Choroid plexus epithelial cell (primary cell): ENCODE measurements at regions not wholly inside any gene's neighbourhood (a gene's known extent, or its start where the extent isn't known, plus 50 kb on each side); places are given as distances from the start of the nearest gene placed in this dataset.

Experiments used
- DNase-seq: peaks from one replicate; pipeline ENCODE4 v3.0.0-alpha.2; 2010; ENCODE audit warnings: low read depth
- H3K4me3 ChIP-seq: 2 replicates; pipeline ENCODE4 v1.5.1; 2011; ENCODE audit warnings: low read depth, mild to moderate bottlenecking, control low read depth, low read length, moderate library complexity
- CTCF ChIP-seq: conservative IDR thresholded peaks from 2 replicates; pipeline ENCODE4 v1.5.1; 2011; ENCODE audit warnings: low read depth, mild to moderate bottlenecking, control low read depth, inconsistent platforms, low read length, moderate library complexity

DNA sequence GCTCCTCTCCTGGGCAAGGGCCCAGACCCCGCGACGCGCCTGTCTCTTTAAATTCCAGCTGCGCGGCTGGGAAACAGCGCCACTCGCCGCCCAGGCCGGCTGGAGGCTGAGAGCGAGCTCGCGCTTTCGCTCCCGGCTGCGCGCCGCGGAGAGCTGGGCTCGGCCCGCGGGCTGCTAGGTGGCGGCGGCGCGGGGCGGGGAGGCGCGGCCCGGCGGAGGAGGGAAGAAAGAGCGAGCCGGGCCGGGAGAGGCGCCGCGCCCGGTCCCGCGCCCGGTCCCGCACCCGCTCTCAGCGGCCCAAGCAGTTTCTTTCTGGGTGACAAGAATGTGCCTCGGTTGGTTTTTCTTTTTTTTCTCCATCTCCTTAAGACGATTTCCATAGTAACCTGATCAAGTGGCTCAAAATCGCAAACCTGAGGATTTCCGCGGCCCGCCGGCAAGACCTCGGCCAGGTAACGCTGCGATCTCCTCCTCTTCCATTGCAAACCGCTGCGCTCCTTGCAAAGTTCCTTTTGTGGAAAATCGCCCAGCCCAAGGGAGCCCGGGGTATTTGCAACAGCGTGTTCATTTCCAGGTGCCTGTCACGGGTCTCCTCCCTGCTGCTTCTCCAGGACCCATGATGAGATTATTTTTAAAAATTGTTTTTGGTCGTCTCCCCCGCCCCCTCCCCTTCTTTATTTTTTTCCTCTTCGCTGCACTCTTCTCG is 259.5 kb upstream of the E2F7 start:
- peak; percentile 71 for DNase-seq
- peak; percentile 62 for TF ChIP-seq CTCF
- H3K4me3 ChIP-seq: peak overlapping the region; percentile 62

DNA sequence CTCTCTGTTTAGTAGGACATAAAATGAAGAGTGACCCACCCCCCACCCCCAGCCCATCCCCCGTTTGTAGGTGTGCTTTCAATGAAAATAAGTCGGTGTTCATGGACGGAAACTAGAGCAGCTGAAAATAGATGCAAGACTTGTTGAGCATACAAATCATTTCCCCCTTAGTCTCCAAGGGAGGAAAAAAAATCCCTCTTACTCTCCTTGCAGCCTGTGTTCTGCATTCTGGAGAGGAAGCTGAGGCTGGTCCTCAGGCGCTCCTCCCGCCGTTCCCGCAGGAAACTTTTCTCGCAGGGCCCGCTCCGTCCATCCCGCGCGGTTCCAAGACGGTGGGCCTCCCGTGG is 259.0 kb upstream of the E2F7 start:
- peak overlapping the region; percentile 62 for H3K4me3 ChIP-seq
- no peak for DNase-seq
- no peak for TF ChIP-seq CTCF

DNA sequence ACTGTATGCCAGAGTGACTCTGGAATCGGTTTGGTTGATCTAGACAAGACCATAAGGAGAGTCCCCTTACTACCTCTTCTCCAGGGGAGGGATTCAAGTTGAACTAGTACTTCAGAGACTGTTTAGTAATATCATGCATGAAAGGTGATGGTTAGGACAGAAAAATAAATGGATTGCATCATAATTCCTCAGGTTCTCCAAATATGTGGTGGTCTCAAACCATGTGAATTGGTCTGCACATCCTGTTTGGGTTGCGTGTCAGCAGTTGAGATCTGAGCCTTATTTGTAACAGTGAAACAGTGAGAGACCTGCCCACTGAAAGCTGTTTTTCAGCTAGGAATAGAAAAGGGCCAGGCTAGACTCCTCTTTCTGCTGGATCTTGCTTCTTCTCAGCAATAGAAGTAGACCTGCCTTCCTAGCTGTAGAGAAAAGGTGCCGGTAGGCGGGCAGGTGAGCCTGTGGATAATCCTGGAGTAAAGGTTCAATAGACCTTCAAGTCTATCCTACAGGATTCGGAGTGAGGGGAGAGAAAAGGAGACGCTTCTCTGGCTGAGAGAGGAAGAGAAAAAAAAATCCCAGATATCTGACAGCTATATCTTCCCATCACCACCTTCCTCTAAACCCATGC is 258.5 kb upstream of the E2F7 start:
- no peak for DNase-seq
- no peak for TF ChIP-seq CTCF
- no peak overlapping the region for H3K4me3 ChIP-seq

- TF ChIP-seq CTCF: no peak
- DNase-seq: no peak
- no peak overlapping the region for H3K4me3 ChIP-seq
These were observed 253.8 kb upstream of the E2F7 start for GRCh38 chr12:77319166-77319565.

DNA sequence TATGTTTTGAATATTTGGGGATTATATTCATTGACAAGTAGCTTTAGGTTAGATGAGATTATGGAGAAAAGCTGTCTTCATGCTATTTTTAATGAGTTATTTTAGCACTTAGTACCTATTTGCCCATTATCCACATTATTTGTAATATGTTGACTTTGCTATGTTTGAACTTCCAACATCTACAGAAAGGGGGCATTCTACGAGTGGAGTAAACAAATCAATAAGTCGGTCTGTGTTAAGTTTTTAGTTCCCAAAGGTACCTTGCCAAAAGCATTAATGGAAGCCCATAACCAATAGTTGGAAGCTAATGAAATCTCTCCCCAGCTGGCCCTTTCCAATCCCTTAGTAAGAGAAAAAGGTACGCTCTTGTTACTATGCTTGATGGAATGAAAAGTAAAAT is 250.0 kb upstream of the E2F7 start:
- no peak for TF ChIP-seq CTCF
- no peak overlapping the region for H3K4me3 ChIP-seq
- no peak for DNase-seq

GRCh38 chr12:77314378-77315052 is 249.1 kb upstream of the E2F7 start:
- no peak for DNase-seq
- no peak for TF ChIP-seq CTCF
- no peak overlapping the region for H3K4me3 ChIP-seq

- TF ChIP-seq CTCF: no peak
- DNase-seq: no peak
- no peak overlapping the region for H3K4me3 ChIP-seq
These were observed 242.7 kb upstream of the E2F7 start for GRCh38 chr12:77308056-77308455.
